Caco-2 (cell line): ENCODE measurements at regions not wholly inside any gene's neighbourhood (a gene's known extent, or its start where the extent isn't known, plus 50 kb on each side); places are given as distances from the start of the nearest gene placed in this dataset.
"Not testable (repeated sequence)": the region's sequence is repeated elsewhere in the genome, so short reads cannot be mapped to it uniquely, and the experiment has no call there.

ENCODE experiments used
- BruUV-seq: library from RNA; stranded (reverse); fragments of 400-500 nt; replicated peaks from 2 replicates; lab custom pipeline; 2021; lab: Mats Ljungman, UMichigan
- CTCF ChIA-PET: fragments of 300-600 bp; sonication (Branson Sonifier 250); formaldehyde crosslinking; loops from one replicate; lab custom pipeline; 2022; ENCODE audit warnings: antibody characterized with exemption; lab: Charles Lee
- POLR2A ChIA-PET: fragments of 300-600 bp; sonication (Branson Sonifier 250); formaldehyde crosslinking; loops from one replicate; lab custom pipeline; 2022; ENCODE audit warnings: antibody characterized with exemption; lab: Charles Lee
- DNase-seq, 2 experiments: peaks; one replicate each; pipeline versions ENCODE4 v3.0.0 to v3.0.0-alpha.2; 2020 to 2022
- H3K27me3 ChIP-seq: replicated peaks from 2 replicates; pipeline ENCODE4 v1.6.0; 2011; ENCODE audit warnings: low read length; ENCODE audit not compliant: control insufficient read depth, insufficient read depth
- H3K36me3 ChIP-seq: 2 replicates; pipeline ENCODE4 v1.5.1; 2011; ENCODE audit warnings: low read length; ENCODE audit not compliant: control insufficient read depth, insufficient read depth
- H3K4me1 ChIP-seq: fragments of 250-450 bp; sonication (Bioruptor Pico); 2 replicates; pipeline ENCODE4 v1.5.1; 2020; ENCODE audit warnings: mild to moderate bottlenecking
- H3K4me3 ChIP-seq: 2 replicates; pipeline ENCODE4 v1.5.1; 2011; ENCODE audit warnings: low read depth, mild to moderate bottlenecking, control low read depth, low read length
- H3K9me3 ChIP-seq: fragments of 250-450 bp; sonication (Bioruptor Pico); 2 replicates; pipeline ENCODE4 v1.5.1; 2020; ENCODE audit warnings: mild to moderate bottlenecking, moderate library complexity
- H3K27ac Mint-ChIP-seq: one replicate; pipeline ENCODE4 v1.8.0; 2022; ENCODE audit warnings: mixed read lengths; ENCODE audit not compliant: unreplicated experiment
- H3K27me3 Mint-ChIP-seq: one replicate; pipeline ENCODE4 v1.8.0; 2022; ENCODE audit warnings: mixed read lengths; ENCODE audit not compliant: insufficient read depth, unreplicated experiment
- H3K36me3 Mint-ChIP-seq: one replicate; pipeline ENCODE4 v1.8.0; 2022; ENCODE audit warnings: mild to moderate bottlenecking, mixed read lengths; ENCODE audit not compliant: insufficient read depth, unreplicated experiment
- H3K4me1 Mint-ChIP-seq: one replicate; pipeline ENCODE4 v1.8.0; 2022; ENCODE audit warnings: low read depth, mixed read lengths; ENCODE audit not compliant: unreplicated experiment
- H3K4me3 Mint-ChIP-seq: one replicate; pipeline ENCODE4 v1.8.0; 2022; ENCODE audit warnings: mild to moderate bottlenecking, moderate library complexity, mixed read lengths; ENCODE audit not compliant: unreplicated experiment
- H3K9me3 Mint-ChIP-seq: one replicate; pipeline ENCODE4 v1.8.0; 2022; ENCODE audit warnings: mixed read lengths; ENCODE audit not compliant: unreplicated experiment
- CTCF ChIP-seq, 2 experiments: fragments of 200-600 bp in 1 of 2; IDR thresholded peaks; 1 replicate in 1 of 2; 2 replicates in 1 of 2; pipeline versions ENCODE4 v1.5.1 to v1.8.0; 2011 to 2022; ENCODE audit warnings: antibody characterized with exemption in 1 of 2, control low read depth in 1 of 2, inconsistent platforms in 1 of 2, low read depth in 1 of 2, low read length in 1 of 2, mild to moderate bottlenecking in 1 of 2, moderate library complexity in 1 of 2; ENCODE audit not compliant: insufficient read depth in 1 of 2, severe bottlenecking in 1 of 2, unreplicated experiment in 1 of 2
- intact Hi-C: fragments of 100-400 bp; cut with micrococcal nuclease; formaldehyde crosslinking; loops from one replicate; pipeline ENCODE4 v1.10.0; 2022; ENCODE audit not compliant: unreplicated experiment

- CTCF ChIA-PET: no interaction called here
- H3K4me3 ChIP-seq: no peak overlapping the region
- H3K9me3 Mint-ChIP-seq: no peaks in the 10 kb centered on the region
These were observed 259.3 kb downstream of the CEMIP2 start for GRCh38 chr9:71509054-71509453.

GRCh38 chr9:71508141-71508540 is 260.2 kb downstream of the CEMIP2 start:
- H3K9me3 ChIP-seq, intact Hi-C loops, BruUV-seq, H3K27me3 ChIP-seq, H3K27me3 Mint-ChIP-seq, H3K9me3 Mint-ChIP-seq, POLR2A ChIA-PET, H3K36me3 ChIP-seq, H3K4me3 Mint-ChIP-seq, H3K4me1 Mint-ChIP-seq, H3K27ac Mint-ChIP-seq, DNase-seq, CTCF ChIA-PET, H3K36me3 Mint-ChIP-seq, H3K4me1 ChIP-seq, H3K4me3 ChIP-seq: not testable (repeated sequence)

More at GRCh38 chr9:71509054-71509453, 259.3 kb downstream of the CEMIP2 start:
- no peak for DNase-seq
- H3K4me3 Mint-ChIP-seq: no peak overlapping the region
- no peak for TF ChIP-seq CTCF (IDR thresholded peaks at IDR 0.05; ENCODE audit: insufficient read depth in 1 of 2, low read depth in 1 of 2, low read length in 1 of 2, severe bottlenecking in 1 of 2, unreplicated experiment in 1 of 2)
- no peaks in the 10 kb centered on the region for H3K4me1 Mint-ChIP-seq
- Histone ChIP-seq H3K27me3 (no peaks in the 10 kb centered on the region), H3K36me3 (no peaks in the 10 kb centered on the region), H3K9me3 (no peaks in the 10 kb centered on the region), H3K4me1 (no peaks in the 10 kb centered on the region)
- no peak overlapping the region for H3K27ac Mint-ChIP-seq
- H3K27me3 Mint-ChIP-seq: no peaks in the 10 kb centered on the region
- H3K36me3 Mint-ChIP-seq: no peaks in the 10 kb centered on the region
- intact Hi-C loops: no loop called here
- POLR2A ChIA-PET: no interaction called here
- no TSS peak for BruUV-seq

- DNase-seq: no peak
- Mint-ChIP-seq H3K4me3 (no peak overlapping the region), H3K4me1 (no peaks in the 10 kb centered on the region), H3K36me3 (no peaks in the 10 kb centered on the region), H3K9me3 (no peaks in the 10 kb centered on the region), H3K27me3 (peaks cover 2% of the 10 kb centered on the region), H3K27ac (no peak overlapping the region)
- no TSS peak for BruUV-seq
- CTCF ChIA-PET: no interaction called here
- Histone ChIP-seq H3K36me3 (no peaks in the 10 kb centered on the region), H3K27me3 (no peaks in the 10 kb centered on the region), H3K4me1 (no peaks in the 10 kb centered on the region), H3K4me3 (no peak overlapping the region), H3K9me3 (no peaks in the 10 kb centered on the region)
- TF ChIP-seq CTCF (IDR thresholded peaks at IDR 0.05; ENCODE audit: insufficient read depth in 1 of 2, low read depth in 1 of 2, low read length in 1 of 2, severe bottlenecking in 1 of 2, unreplicated experiment in 1 of 2): no peak
- intact Hi-C loops: no loop called here
- POLR2A ChIA-PET: no interaction called here
These were observed 261.5 kb downstream of the CEMIP2 start for GRCh38 chr9:71506821-71507220.

GRCh38 chr9:71504636-71505035 is 263.7 kb downstream of the CEMIP2 start:
- H3K27ac Mint-ChIP-seq: no peak overlapping the region
- no peaks in the 10 kb centered on the region for H3K36me3 Mint-ChIP-seq
- no peak overlapping the region for H3K4me3 Mint-ChIP-seq
- intact Hi-C loops: no loop called here
- Histone ChIP-seq H3K9me3 (no peaks in the 10 kb centered on the region), H3K4me3 (no peak overlapping the region), H3K27me3 (no peaks in the 10 kb centered on the region), H3K36me3 (no peaks in the 10 kb centered on the region), H3K4me1 (no peaks in the 10 kb centered on the region)
- no peaks in the 10 kb centered on the region for H3K9me3 Mint-ChIP-seq
- no TSS peak for BruUV-seq
- POLR2A ChIA-PET: no interaction called here
- no peak for TF ChIP-seq CTCF (IDR thresholded peaks at IDR 0.05; ENCODE audit: insufficient read depth in 1 of 2, low read depth in 1 of 2, low read length in 1 of 2, severe bottlenecking in 1 of 2, unreplicated experiment in 1 of 2)
- H3K27me3 Mint-ChIP-seq: peaks cover 2% of the 10 kb centered on the region
- CTCF ChIA-PET: no interaction called here
- DNase-seq: no peak
- H3K4me1 Mint-ChIP-seq: no peaks in the 10 kb centered on the region
